ENCODE measurements at regions not wholly inside any gene's neighbourhood (a gene's known extent, or its start where the extent isn't known, plus 50 kb on each side); places are given as distances from the start of the nearest gene placed in this dataset.

- TF ChIP-seq EZH2 (IDR thresholded peaks at IDR 0.05) (no peak), POLR2AphosphoS5 (IDR thresholded peaks at IDR 0.05; ENCODE audit: borderline replicate concordance, low read depth, low read length) (no peak), FOXP2 (optimal IDR thresholded peaks at IDR 0.05; ENCODE audit: control extremely low read depth, extremely low read length, insufficient read depth) (no peak)
Measured at GRCh38 chr5:42974536-42974935, 65.6 kb downstream of the ANXA2R start.

Measured in SK-N-MC (cell line).